HL-60 (cell line): ENCODE measurements at regions not wholly inside any gene's neighbourhood (a gene's known extent, or its start where the extent isn't known, plus 50 kb on each side); places are given as distances from the start of the nearest gene placed in this dataset.

Source experiments
- DNase-seq, 2 experiments: peaks; one replicate each; pipeline ENCODE4 v3.0.0-alpha.2; 2010 to 2020; ENCODE audit warnings: low read depth in 1 of 2, low spot score in 1 of 2
- H3K27ac ChIP-seq: fragments of 250-450 bp; sonication (Bioruptor Pico); replicated peaks from 2 replicates; pipeline ENCODE4 v1.5.1; 2020; ENCODE audit warnings: mild to moderate bottlenecking, moderate library complexity
- H3K27me3 ChIP-seq: fragments of 250-450 bp; sonication (Bioruptor Pico); 2 replicates; pipeline ENCODE4 v1.5.1; 2021; ENCODE audit warnings: mild to moderate bottlenecking, moderate library complexity; ENCODE audit not compliant: insufficient read depth, poor library complexity, severe bottlenecking
- H3K4me3 ChIP-seq: replicated peaks from 2 replicates; pipeline ENCODE4 v1.5.1; 2011; ENCODE audit warnings: mild to moderate bottlenecking, control low read depth, low read length; ENCODE audit not compliant: insufficient read depth
- GABPA ChIP-seq: IDR thresholded peaks from 2 replicates; pipeline ENCODE4 v1.6.1; 2012; ENCODE audit warnings: low read depth
- POLR2AphosphoS5 ChIP-seq: IDR thresholded peaks from 2 replicates; pipeline ENCODE4 v1.6.1; 2012; ENCODE audit warnings: low read depth
- SPI1 ChIP-seq: IDR thresholded peaks from 2 replicates; pipeline ENCODE4 v1.6.1; 2012; ENCODE audit warnings: low read depth, mild to moderate bottlenecking, borderline replicate concordance
- TF ChIP-seq, protein P1 (sequence below): IDR thresholded peaks from 2 replicates; pipeline ENCODE4 v1.6.1; 2012; ENCODE audit warnings: low read depth; ENCODE audit not compliant: insufficient replicate concordance
- TF ChIP-seq, protein P2 (sequence below): IDR thresholded peaks from one replicate; pipeline ENCODE4 v1.5.1; 2011; ENCODE audit warnings: low read length, control low read depth, inconsistent platforms; ENCODE audit not compliant: insufficient read depth

DNA sequence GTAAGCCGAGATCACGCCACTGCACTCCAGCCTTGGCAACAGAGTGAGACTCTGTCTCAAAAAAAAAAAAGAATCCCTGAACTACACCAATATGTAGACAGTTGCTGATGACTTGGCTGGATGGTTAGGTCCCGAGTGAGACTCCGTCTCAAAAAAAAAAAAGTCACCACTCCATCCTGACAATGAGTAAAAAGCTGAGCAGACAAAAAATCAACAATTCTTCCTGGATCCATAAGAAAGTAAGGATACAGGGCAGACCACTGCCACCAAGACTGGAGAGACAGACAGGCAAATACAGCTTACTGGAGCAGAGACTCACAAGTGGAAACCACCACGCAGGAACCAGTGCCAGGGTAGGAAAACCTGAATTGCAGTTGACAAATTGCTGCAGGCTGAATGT, 67.1 kb upstream of the ERCC4 start:
- Histone ChIP-seq H3K27ac (no peak overlapping the region), H3K27me3 (no peaks in the 10 kb centered on the region), H3K4me3 (no peak overlapping the region)
- TF ChIP-seq, protein P1, sequence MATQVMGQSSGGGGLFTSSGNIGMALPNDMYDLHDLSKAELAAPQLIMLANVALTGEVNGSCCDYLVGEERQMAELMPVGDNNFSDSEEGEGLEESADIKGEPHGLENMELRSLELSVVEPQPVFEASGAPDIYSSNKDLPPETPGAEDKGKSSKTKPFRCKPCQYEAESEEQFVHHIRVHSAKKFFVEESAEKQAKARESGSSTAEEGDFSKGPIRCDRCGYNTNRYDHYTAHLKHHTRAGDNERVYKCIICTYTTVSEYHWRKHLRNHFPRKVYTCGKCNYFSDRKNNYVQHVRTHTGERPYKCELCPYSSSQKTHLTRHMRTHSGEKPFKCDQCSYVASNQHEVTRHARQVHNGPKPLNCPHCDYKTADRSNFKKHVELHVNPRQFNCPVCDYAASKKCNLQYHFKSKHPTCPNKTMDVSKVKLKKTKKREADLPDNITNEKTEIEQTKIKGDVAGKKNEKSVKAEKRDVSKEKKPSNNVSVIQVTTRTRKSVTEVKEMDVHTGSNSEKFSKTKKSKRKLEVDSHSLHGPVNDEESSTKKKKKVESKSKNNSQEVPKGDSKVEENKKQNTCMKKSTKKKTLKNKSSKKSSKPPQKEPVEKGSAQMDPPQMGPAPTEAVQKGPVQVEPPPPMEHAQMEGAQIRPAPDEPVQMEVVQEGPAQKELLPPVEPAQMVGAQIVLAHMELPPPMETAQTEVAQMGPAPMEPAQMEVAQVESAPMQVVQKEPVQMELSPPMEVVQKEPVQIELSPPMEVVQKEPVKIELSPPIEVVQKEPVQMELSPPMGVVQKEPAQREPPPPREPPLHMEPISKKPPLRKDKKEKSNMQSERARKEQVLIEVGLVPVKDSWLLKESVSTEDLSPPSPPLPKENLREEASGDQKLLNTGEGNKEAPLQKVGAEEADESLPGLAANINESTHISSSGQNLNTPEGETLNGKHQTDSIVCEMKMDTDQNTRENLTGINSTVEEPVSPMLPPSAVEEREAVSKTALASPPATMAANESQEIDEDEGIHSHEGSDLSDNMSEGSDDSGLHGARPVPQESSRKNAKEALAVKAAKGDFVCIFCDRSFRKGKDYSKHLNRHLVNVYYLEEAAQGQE, result no peak
- TF ChIP-seq SPI1, result no peak
- no peak for TF ChIP-seq GABPA
- TF ChIP-seq, protein P2, sequence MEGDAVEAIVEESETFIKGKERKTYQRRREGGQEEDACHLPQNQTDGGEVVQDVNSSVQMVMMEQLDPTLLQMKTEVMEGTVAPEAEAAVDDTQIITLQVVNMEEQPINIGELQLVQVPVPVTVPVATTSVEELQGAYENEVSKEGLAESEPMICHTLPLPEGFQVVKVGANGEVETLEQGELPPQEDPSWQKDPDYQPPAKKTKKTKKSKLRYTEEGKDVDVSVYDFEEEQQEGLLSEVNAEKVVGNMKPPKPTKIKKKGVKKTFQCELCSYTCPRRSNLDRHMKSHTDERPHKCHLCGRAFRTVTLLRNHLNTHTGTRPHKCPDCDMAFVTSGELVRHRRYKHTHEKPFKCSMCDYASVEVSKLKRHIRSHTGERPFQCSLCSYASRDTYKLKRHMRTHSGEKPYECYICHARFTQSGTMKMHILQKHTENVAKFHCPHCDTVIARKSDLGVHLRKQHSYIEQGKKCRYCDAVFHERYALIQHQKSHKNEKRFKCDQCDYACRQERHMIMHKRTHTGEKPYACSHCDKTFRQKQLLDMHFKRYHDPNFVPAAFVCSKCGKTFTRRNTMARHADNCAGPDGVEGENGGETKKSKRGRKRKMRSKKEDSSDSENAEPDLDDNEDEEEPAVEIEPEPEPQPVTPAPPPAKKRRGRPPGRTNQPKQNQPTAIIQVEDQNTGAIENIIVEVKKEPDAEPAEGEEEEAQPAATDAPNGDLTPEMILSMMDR, result no peak
- TF ChIP-seq POLR2AphosphoS5, result no peak
- DNase-seq, result no peak

DNA sequence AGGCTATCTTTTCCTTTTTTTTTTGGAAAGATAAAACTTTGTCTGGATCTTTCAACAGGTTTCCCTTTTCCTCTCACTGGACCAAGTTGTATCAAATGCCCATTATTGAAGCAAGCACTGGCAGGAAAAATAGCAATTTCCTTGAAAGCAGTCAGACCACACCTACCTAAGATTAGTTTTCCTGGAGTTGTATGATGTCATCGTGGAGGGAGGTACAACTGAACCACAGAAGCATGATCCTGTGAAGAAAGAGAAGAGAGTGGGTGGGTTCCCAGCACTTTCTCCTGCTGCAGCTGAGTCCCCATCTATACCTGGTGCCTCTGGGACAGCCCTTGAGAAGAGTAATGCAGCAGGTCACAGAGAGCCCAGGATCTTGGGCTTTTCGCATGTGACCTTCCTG, 63.6 kb upstream of the ERCC4 start:
- no peak overlapping the region for H3K4me3 ChIP-seq
- no peak overlapping the region for H3K27ac ChIP-seq
- TF ChIP-seq, protein P2, result no peak
- TF ChIP-seq, protein P1, result no peak
- TF ChIP-seq POLR2AphosphoS5 (no peak), GABPA (no peak), SPI1 (no peak)
- no peak for DNase-seq
- H3K27me3 ChIP-seq, result no peaks in the 10 kb centered on the region

DNA sequence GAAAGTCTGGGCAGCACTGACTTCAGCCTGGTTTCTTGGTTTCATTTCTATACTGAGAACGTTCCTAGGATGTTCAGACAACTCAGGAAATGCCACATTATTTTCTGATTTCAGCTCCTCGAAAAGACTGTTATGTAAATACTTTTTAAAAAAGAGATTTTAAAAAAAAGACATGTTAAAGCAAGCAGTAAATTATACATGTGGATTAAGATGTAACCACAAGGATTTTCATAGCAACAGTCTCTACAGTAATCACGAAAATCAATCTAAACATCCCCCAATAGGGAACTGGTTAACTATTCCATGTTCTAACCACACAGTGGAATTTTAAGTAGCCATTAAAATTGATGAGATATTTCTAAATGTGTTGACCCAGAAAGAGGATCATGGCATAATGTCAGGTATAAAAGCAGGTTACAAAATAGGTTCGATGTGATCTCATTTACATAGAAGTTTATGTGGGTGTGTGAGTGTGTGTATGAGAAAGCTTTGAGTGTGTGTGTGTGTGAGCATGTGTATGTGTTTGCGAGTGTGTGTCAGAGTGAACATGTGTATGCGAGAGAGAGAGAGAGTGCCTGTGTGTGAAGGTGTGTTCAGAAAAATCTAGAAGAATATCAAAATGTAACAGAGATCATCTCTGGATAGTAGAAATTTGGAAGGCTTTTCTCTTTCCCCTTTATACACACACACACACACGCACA, 63.0 kb upstream of the ERCC4 start:
- Histone ChIP-seq H3K27me3 (no peaks in the 10 kb centered on the region), H3K27ac (no peak overlapping the region), H3K4me3 (no peak overlapping the region)
- DNase-seq, result no peak
- TF ChIP-seq, protein P2, result no peak
- TF ChIP-seq GABPA (no peak), POLR2AphosphoS5 (no peak), SPI1 (no peak)
- TF ChIP-seq, protein P1, result no peak
